Cardiac fibroblast (primary cell): ENCODE measurements at regions not wholly inside any gene's neighbourhood (a gene's known extent, or its start where the extent isn't known, plus 50 kb on each side); places are given as distances from the start of the nearest gene placed in this dataset.
A peak's percentile ranks its signal among the peaks of the same experiment; 100 is the strongest.

ENCODE experiments used
- DNase-seq, 2 donors: peaks; one replicate each; pipeline versions ENCODE4 v3.0.0 to v3.0.0-alpha.2; 2010; ENCODE audit warnings: low read depth in 2 of 2
- H3K4me3 ChIP-seq, 2 donors: replicated peaks in 1 of 2; 1 replicate in 1 of 2; 2 replicates in 1 of 2; pipeline ENCODE4 v1.5.1; 2011; ENCODE audit warnings: low read depth in 2 of 2, low read length in 2 of 2, mild to moderate bottlenecking in 2 of 2, moderate library complexity in 1 of 2
- CTCF ChIP-seq: IDR thresholded peaks from one replicate; pipeline ENCODE4 v1.5.1; 2011; ENCODE audit warnings: low read depth, mild to moderate bottlenecking, low read length, inconsistent platforms

- DNase-seq: no peak
- no peak for TF ChIP-seq CTCF
- H3K4me3 ChIP-seq: no peak overlapping the region
These were observed 294.1 kb downstream of the KCNS3 start for GRCh38 chr2:18172607-18173006.

GRCh38 chr2:18171191-18172139, 293.0 kb downstream of the KCNS3 start:
- no peak overlapping the region for H3K4me3 ChIP-seq
- DNase-seq: peak; percentile 36 to 44
- no peak for TF ChIP-seq CTCF

GRCh38 chr2:18170642-18171041, 292.2 kb downstream of the KCNS3 start:
- no peak for TF ChIP-seq CTCF
- no peak for DNase-seq
- no peak overlapping the region for H3K4me3 ChIP-seq

- DNase-seq: no peak
- TF ChIP-seq CTCF: no peak
- no peak overlapping the region for H3K4me3 ChIP-seq
These were observed 291.4 kb downstream of the KCNS3 start for GRCh38 chr2:18169893-18170175.

GRCh38 chr2:18169121-18169892, 290.8 kb downstream of the KCNS3 start:
- H3K4me3 ChIP-seq: no peak overlapping the region
- peak in 1 of 2 donors; percentile 22 for DNase-seq
- TF ChIP-seq CTCF: no peak

GRCh38 chr2:18167871-18168270, 289.4 kb downstream of the KCNS3 start:
- H3K4me3 ChIP-seq: no peak overlapping the region
- TF ChIP-seq CTCF: no peak
- DNase-seq: no peak
